ENCODE measurements at regions not wholly inside any gene's neighbourhood (a gene's known extent, or its start where the extent isn't known, plus 50 kb on each side); places are given as distances from the start of the nearest gene placed in this dataset.

GRCh38 chrX:39811376-39811775, 286.4 kb downstream of the BCOR start:
- TF ChIP-seq CTCF (IDR thresholded peaks at IDR 0.05) (peak in 1 of 7 experiments; percentile 8), POLR2A (IDR thresholded peaks at IDR 0.05) (peak in 1 of 3 donors; percentile 14)

All from body of pancreas (tissue), 4 donors.